OCI-LY7 (cell line): ENCODE measurements at regions not wholly inside any gene's neighbourhood (a gene's known extent, or its start where the extent isn't known, plus 50 kb on each side); places are given as distances from the start of the nearest gene placed in this dataset.

Experiments used
- CTCF ChIP-seq: fragments of 200-600 bp; sonication (generic); conservative IDR thresholded peaks from 2 replicates; pipeline ENCODE4 v1.5.1; 2014; ENCODE audit warnings: mild to moderate bottlenecking, antibody characterized with exemption, low read length, moderate library complexity, mixed read lengths
- EZH2phosphoT487 ChIP-seq: fragments of 200-600 bp; sonication (generic); IDR thresholded peaks from 2 replicates; pipeline ENCODE4 v1.6.1; 2018; ENCODE audit warnings: low read depth, borderline replicate concordance, mild to moderate bottlenecking, mixed run types, antibody characterized with exemption, low read length, moderate library complexity, mixed read lengths

- no peak for TF ChIP-seq CTCF
- no peak for TF ChIP-seq EZH2phosphoT487
Measured at GRCh38 chr11:16611926-16612565, 126.4 kb upstream of the C11orf58 start.
